ENCODE measurements at regions not wholly inside any gene's neighbourhood (a gene's known extent, or its start where the extent isn't known, plus 50 kb on each side); places are given as distances from the start of the nearest gene placed in this dataset.

DNA sequence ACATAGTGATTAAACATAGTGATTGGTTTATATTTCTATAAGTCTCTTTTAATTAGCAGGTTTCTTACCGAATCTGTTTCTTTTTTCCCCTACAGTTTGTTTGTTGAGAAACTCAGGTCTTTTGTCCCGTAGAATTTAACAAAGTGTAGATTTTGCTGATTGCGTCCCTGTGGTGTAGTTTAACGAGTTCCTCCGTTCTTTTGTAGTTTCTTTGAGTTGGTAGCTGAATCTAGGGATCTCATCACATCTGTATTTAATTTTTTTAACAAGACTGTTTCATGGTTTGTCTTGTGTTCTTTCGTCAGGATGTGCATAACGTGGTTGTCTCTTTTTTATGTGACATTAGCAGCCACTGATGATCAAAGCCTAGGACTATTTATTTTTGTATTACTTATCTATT is 111.1 kb downstream of the AKAP11 start:
- TF ChIP-seq CTCF (IDR thresholded peaks at IDR 0.05), result no peak

DNA sequence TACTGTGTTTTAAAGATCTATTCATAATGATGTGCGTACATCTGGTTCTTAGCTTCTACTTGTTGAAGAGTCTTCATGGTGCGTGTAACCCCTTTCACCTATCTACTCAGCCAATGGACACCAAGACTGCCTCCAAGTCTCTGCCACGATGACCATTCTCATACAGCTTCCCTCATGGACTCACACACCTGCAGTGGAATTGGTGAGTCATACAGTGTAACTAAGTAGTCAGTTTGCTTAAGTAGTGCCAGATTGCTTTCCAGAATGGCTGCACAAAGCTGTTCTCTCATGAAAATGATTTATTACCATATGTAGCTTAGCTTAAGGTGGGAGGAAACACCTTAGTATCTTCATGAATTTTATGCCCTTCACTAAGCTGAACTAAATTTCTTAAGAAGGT is 112.3 kb downstream of the AKAP11 start:
- TF ChIP-seq CTCF (IDR thresholded peaks at IDR 0.05), result no peak

GRCh38 chr13:42388326-42388725 is 116.4 kb downstream of the AKAP11 start:
- no peak for TF ChIP-seq CTCF (IDR thresholded peaks at IDR 0.05)

DNA sequence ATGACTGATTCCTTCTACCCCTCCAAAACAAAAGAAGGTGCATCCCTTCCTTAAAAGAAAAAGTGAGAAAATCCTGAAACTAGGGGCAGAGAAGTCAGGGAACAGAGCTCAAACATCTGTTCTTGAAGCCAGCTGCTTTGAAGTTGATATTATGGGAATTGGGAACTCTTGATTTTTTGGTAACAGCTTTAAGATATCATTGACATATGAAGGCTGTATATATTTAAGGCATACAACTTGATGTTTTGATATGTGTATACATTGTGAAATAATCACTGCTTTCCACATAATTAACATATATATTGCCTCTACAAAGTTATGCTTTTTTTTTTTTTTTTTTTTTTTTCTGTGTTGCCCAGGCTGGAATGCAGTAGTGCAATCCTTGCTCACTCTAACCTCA is 117.1 kb downstream of the AKAP11 start:
- no peak for TF ChIP-seq CTCF (IDR thresholded peaks at IDR 0.05)

DNA sequence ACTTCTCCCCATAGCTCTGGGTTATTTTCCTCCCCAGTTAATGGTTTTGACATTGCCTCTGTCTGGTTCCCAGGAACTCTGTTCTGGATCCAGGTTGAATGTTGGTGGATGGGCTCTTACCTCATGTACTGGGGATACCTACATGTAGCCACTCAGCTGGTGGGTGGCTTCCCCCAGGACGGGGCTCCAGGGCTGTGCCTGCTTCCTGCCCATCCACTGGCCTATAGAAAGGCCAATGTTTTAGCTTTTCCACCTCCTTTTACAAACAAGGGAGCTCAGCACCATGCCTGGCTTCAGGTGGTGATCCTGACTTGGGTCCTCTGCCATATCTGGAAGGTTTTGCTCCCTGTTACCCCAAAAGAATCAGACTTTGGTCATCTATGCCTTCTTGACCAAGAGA is 120.2 kb downstream of the AKAP11 start:
- TF ChIP-seq CTCF (IDR thresholded peaks at IDR 0.05), result no peak

- TF ChIP-seq CTCF (IDR thresholded peaks at IDR 0.05), result no peak
Measured at GRCh38 chr13:42392716-42393572, 121.0 kb downstream of the AKAP11 start.

GRCh38 chr13:42393573-42394360 is 121.8 kb downstream of the AKAP11 start:
- TF ChIP-seq CTCF (IDR thresholded peaks at IDR 0.05), result no peak

Data from LNCAP (cell line).